ENCODE measurements at regions not wholly inside any gene's neighbourhood (a gene's known extent, or its start where the extent isn't known, plus 50 kb on each side); places are given as distances from the start of the nearest gene placed in this dataset.

- DNase-seq (ENCODE audit: low spot score): no peak
- TF ChIP-seq CTCF (IDR thresholded peaks at IDR 0.05; ENCODE audit: poor library complexity, severe bottlenecking): no peak
Measured at GRCh38 chr21:33125680-33126375, 55.9 kb downstream of the OLIG1 start.

GRCh38 chr21:33126569-33126968 lies 56.6 kb downstream of the OLIG1 start:
- Histone ChIP-seq H3K27me3 (ENCODE audit: insufficient read depth, poor library complexity, severe bottlenecking) (peaks cover 27% of the 10 kb centered on the region), H3K9me3 (ENCODE audit: severe bottlenecking) (no peaks in the 10 kb centered on the region), H3K4me3 (ENCODE audit: severe bottlenecking) (no peak overlapping the region), H3K4me1 (ENCODE audit: insufficient read depth, poor library complexity, severe bottlenecking) (no peaks in the 10 kb centered on the region), H3K27ac (ENCODE audit: poor library complexity, severe bottlenecking) (no peak overlapping the region), H3K36me3 (ENCODE audit: low read depth) (no peaks in the 10 kb centered on the region)
- no peak for TF ChIP-seq CTCF (IDR thresholded peaks at IDR 0.05; ENCODE audit: poor library complexity, severe bottlenecking)
- no peak for ATAC-seq (ENCODE audit: low read depth)
- no peak for DNase-seq (ENCODE audit: low spot score)

More at GRCh38 chr21:33125680-33126375, 55.9 kb downstream of the OLIG1 start:
- Histone ChIP-seq H3K4me1 (ENCODE audit: insufficient read depth, poor library complexity, severe bottlenecking) (no peaks in the 10 kb centered on the region), H3K27ac (ENCODE audit: poor library complexity, severe bottlenecking) (no peak overlapping the region), H3K9me3 (ENCODE audit: severe bottlenecking) (no peaks in the 10 kb centered on the region), H3K36me3 (ENCODE audit: low read depth) (no peaks in the 10 kb centered on the region), H3K4me3 (ENCODE audit: severe bottlenecking) (no peak overlapping the region), H3K27me3 (ENCODE audit: insufficient read depth, poor library complexity, severe bottlenecking) (peaks cover 33% of the 10 kb centered on the region)
- ATAC-seq (ENCODE audit: low read depth): no peak

GRCh38 chr21:33127154-33127867 lies 57.4 kb downstream of the OLIG1 start:
- peak; percentile 73 for ATAC-seq (ENCODE audit: low read depth)

GRCh38 chr21:33127868-33128242 lies 57.9 kb downstream of the OLIG1 start:
- Histone ChIP-seq H3K27me3 (ENCODE audit: insufficient read depth, poor library complexity, severe bottlenecking) (peaks cover 22% of the 10 kb centered on the region), H3K27ac (ENCODE audit: poor library complexity, severe bottlenecking) (no peak overlapping the region), H3K4me3 (ENCODE audit: severe bottlenecking) (no peak overlapping the region), H3K9me3 (ENCODE audit: severe bottlenecking) (no peaks in the 10 kb centered on the region), H3K4me1 (ENCODE audit: insufficient read depth, poor library complexity, severe bottlenecking) (no peaks in the 10 kb centered on the region), H3K36me3 (ENCODE audit: low read depth) (no peaks in the 10 kb centered on the region)
- DNase-seq (ENCODE audit: low spot score): no peak
- ATAC-seq (ENCODE audit: low read depth): no peak
- no peak for TF ChIP-seq CTCF (IDR thresholded peaks at IDR 0.05; ENCODE audit: poor library complexity, severe bottlenecking)

More at GRCh38 chr21:33127154-33127867, 57.4 kb downstream of the OLIG1 start:
- DNase-seq (ENCODE audit: low spot score): no peak
- H3K27ac ChIP-seq (ENCODE audit: poor library complexity, severe bottlenecking): no peak overlapping the region
- H3K4me1 ChIP-seq (ENCODE audit: insufficient read depth, poor library complexity, severe bottlenecking): no peaks in the 10 kb centered on the region
- peaks cover 22% of the 10 kb centered on the region for H3K27me3 ChIP-seq (ENCODE audit: insufficient read depth, poor library complexity, severe bottlenecking)
- H3K9me3 ChIP-seq (ENCODE audit: severe bottlenecking): no peaks in the 10 kb centered on the region
- no peaks in the 10 kb centered on the region for H3K36me3 ChIP-seq (ENCODE audit: low read depth)
- peak; percentile 57 for TF ChIP-seq CTCF (IDR thresholded peaks at IDR 0.05; ENCODE audit: poor library complexity, severe bottlenecking)
- no peak overlapping the region for H3K4me3 ChIP-seq (ENCODE audit: severe bottlenecking)

- no peak for ATAC-seq (ENCODE audit: low read depth)
- no peak for TF ChIP-seq CTCF (IDR thresholded peaks at IDR 0.05; ENCODE audit: poor library complexity, severe bottlenecking)
- Histone ChIP-seq H3K27ac (ENCODE audit: poor library complexity, severe bottlenecking) (no peak overlapping the region), H3K4me1 (ENCODE audit: insufficient read depth, poor library complexity, severe bottlenecking) (no peaks in the 10 kb centered on the region), H3K4me3 (ENCODE audit: severe bottlenecking) (no peak overlapping the region), H3K9me3 (ENCODE audit: severe bottlenecking) (no peaks in the 10 kb centered on the region), H3K27me3 (ENCODE audit: insufficient read depth, poor library complexity, severe bottlenecking) (peaks cover 22% of the 10 kb centered on the region), H3K36me3 (ENCODE audit: low read depth) (no peaks in the 10 kb centered on the region)
- no peak for DNase-seq (ENCODE audit: low spot score)
Measured at GRCh38 chr21:33128538-33128937, 58.6 kb downstream of the OLIG1 start.
